Fibroblast of skin of left quadriceps (primary cell): ENCODE measurements at regions not wholly inside any gene's neighbourhood (a gene's known extent, or its start where the extent isn't known, plus 50 kb on each side); places are given as distances from the start of the nearest gene placed in this dataset.
"Not testable (repeated sequence)": the region's sequence is repeated elsewhere in the genome, so short reads cannot be mapped to it uniquely, and the experiment has no call there.

Experiments used
- DNase-seq, 2 experiments: peaks; one replicate each; pipeline ENCODE4 v3.0.0-alpha.2; 2013; ENCODE audit warnings: low read depth in 2 of 2

- DNase-seq: no peak
These were observed 233.9 kb downstream of the ZIC5 start for GRCh38 chr13:99737481-99738245.

GRCh38 chr13:99736541-99736940 is 235.0 kb downstream of the ZIC5 start:
- no peak for DNase-seq

- DNase-seq: no peak
These were observed 232.9 kb downstream of the TM9SF2 start for GRCh38 chr13:99734013-99734693.

GRCh38 chr13:99733346-99733745 is 232.1 kb downstream of the TM9SF2 start:
- DNase-seq: no peak

- DNase-seq: no peak
These were observed 230.5 kb downstream of the TM9SF2 start for GRCh38 chr13:99731747-99732146.

GRCh38 chr13:99730403-99730802 is 229.1 kb downstream of the TM9SF2 start:
- DNase-seq: no peak

- DNase-seq: no peak
These were observed 228.5 kb downstream of the TM9SF2 start for GRCh38 chr13:99729745-99730144.

GRCh38 chr13:99727651-99728050 is 226.4 kb downstream of the TM9SF2 start:
- not testable (repeated sequence) for DNase-seq

- DNase-seq: no peak
These were observed 225.1 kb downstream of the TM9SF2 start for GRCh38 chr13:99726282-99726894.

GRCh38 chr13:99725644-99726043 is 224.4 kb downstream of the TM9SF2 start:
- DNase-seq: no peak

GRCh38 chr13:99724633-99725517 is 223.6 kb downstream of the TM9SF2 start:
- DNase-seq: no peak

- DNase-seq: no peak
These were observed 222.6 kb downstream of the TM9SF2 start for GRCh38 chr13:99723878-99724277.

- no peak for DNase-seq
These were observed 221.7 kb downstream of the TM9SF2 start for GRCh38 chr13:99722931-99723330.

- no peak for DNase-seq
These were observed 221.1 kb downstream of the TM9SF2 start for GRCh38 chr13:99722338-99722818.

- no peak for DNase-seq
These were observed 220.5 kb downstream of the TM9SF2 start for GRCh38 chr13:99721606-99722337.

GRCh38 chr13:99717959-99718674 is 216.8 kb downstream of the TM9SF2 start:
- no peak for DNase-seq

- no peak for DNase-seq
These were observed 207.9 kb downstream of the TM9SF2 start for GRCh38 chr13:99709134-99709533.

GRCh38 chr13:99704390-99704789 is 203.1 kb downstream of the TM9SF2 start:
- no peak for DNase-seq

GRCh38 chr13:99703908-99704307 is 202.6 kb downstream of the TM9SF2 start:
- no peak for DNase-seq

GRCh38 chr13:99702687-99703319 is 201.5 kb downstream of the TM9SF2 start:
- no peak for DNase-seq
